Trophoblast cell (in vitro differentiated cells and primary cell): ENCODE measurements at regions not wholly inside any gene's neighbourhood (a gene's known extent, or its start where the extent isn't known, plus 50 kb on each side); places are given as distances from the start of the nearest gene placed in this dataset.
A peak's percentile ranks its signal among the peaks of the same experiment; 100 is the strongest.

ENCODE experiments used
- DNase-seq, 2 donors: peaks; one replicate each; pipeline ENCODE4 v3.0.0-alpha.2; 2016
- H2AFZ ChIP-seq: 2 replicates; pipeline ENCODE4 v1.6.1; 2013; ENCODE audit warnings: low read length, moderate library complexity, mild to moderate bottlenecking; ENCODE audit not compliant: insufficient read depth, poor library complexity
- H2AK5ac ChIP-seq: 2 replicates; pipeline ENCODE4 v1.6.1; 2013; ENCODE audit warnings: mild to moderate bottlenecking, low read length
- H2BK120ac ChIP-seq: 2 replicates; pipeline ENCODE4 v1.6.1; 2013; ENCODE audit warnings: low read length, mild to moderate bottlenecking, moderate library complexity; ENCODE audit not compliant: insufficient read depth, poor library complexity
- H2BK12ac ChIP-seq: 2 replicates; pipeline ENCODE4 v1.6.1; 2013; ENCODE audit warnings: mild to moderate bottlenecking, low read length, moderate library complexity
- H2BK5ac ChIP-seq: 2 replicates; pipeline ENCODE4 v1.6.1; 2013; ENCODE audit warnings: low read length, low read depth, moderate library complexity, mild to moderate bottlenecking; ENCODE audit not compliant: poor library complexity
- H3K14ac ChIP-seq: 2 replicates; pipeline ENCODE4 v1.6.1; 2013; ENCODE audit warnings: mild to moderate bottlenecking, low read length
- H3K18ac ChIP-seq: 2 replicates; pipeline ENCODE4 v1.6.1; 2013; ENCODE audit warnings: mild to moderate bottlenecking, low read length
- H3K23ac ChIP-seq: 2 replicates; pipeline ENCODE4 v1.6.1; 2013; ENCODE audit warnings: low read length
- H3K27ac ChIP-seq: 2 replicates; pipeline ENCODE4 v1.5.1; 2013; ENCODE audit warnings: low read depth, mild to moderate bottlenecking, inconsistent platforms, low read length, moderate library complexity
- H3K27me3 ChIP-seq: 2 replicates; pipeline ENCODE4 v1.6.1; 2013; ENCODE audit warnings: inconsistent platforms, mild to moderate bottlenecking, low read length, moderate library complexity; ENCODE audit not compliant: insufficient read depth
- H3K36me3 ChIP-seq, 2 experiments: 1 replicate in 1 of 2; 2 replicates in 1 of 2; pipeline ENCODE4 v1.6.1; 2013; ENCODE audit warnings: low read length in 2 of 2, mild to moderate bottlenecking in 2 of 2, moderate library complexity in 1 of 2; ENCODE audit not compliant: insufficient read depth in 2 of 2, control insufficient read depth in 1 of 2
- H3K4ac ChIP-seq: 2 replicates; pipeline ENCODE4 v1.6.1; 2013; ENCODE audit warnings: low read depth, mild to moderate bottlenecking, low read length, moderate library complexity
- H3K4me1 ChIP-seq, 2 experiments: 1 replicate in 1 of 2; 2 replicates in 1 of 2; pipeline ENCODE4 v1.6.1; 2013; ENCODE audit warnings: low read length in 2 of 2, mild to moderate bottlenecking in 2 of 2, moderate library complexity in 1 of 2; ENCODE audit not compliant: insufficient read depth in 2 of 2, control insufficient read depth in 1 of 2
- H3K4me2 ChIP-seq: 2 replicates; pipeline ENCODE4 v1.6.1; 2013; ENCODE audit warnings: inconsistent platforms, mild to moderate bottlenecking, low read length, moderate library complexity
- H3K4me3 ChIP-seq: 2 replicates; pipeline ENCODE4 v1.5.1; 2013; ENCODE audit warnings: mild to moderate bottlenecking, low read depth, low read length, inconsistent platforms
- H3K79me1 ChIP-seq: one replicate; pipeline ENCODE4 v1.6.1; 2013; ENCODE audit warnings: low read length
- H3K79me2 ChIP-seq: 2 replicates; pipeline ENCODE4 v1.6.1; 2013; ENCODE audit warnings: low read length, mild to moderate bottlenecking; ENCODE audit not compliant: control insufficient read depth, insufficient read depth, poor library complexity
- H3K9ac ChIP-seq: 2 replicates; pipeline ENCODE4 v1.6.1; 2013; ENCODE audit warnings: mild to moderate bottlenecking, low read length
- H3K9me3 ChIP-seq: 2 replicates; pipeline ENCODE4 v1.6.1; 2013; ENCODE audit warnings: low read depth, mild to moderate bottlenecking, control low read depth, inconsistent platforms, low read length; ENCODE audit not compliant: insufficient read depth
- H4K12ac ChIP-seq: 2 replicates; pipeline ENCODE4 v1.6.1; 2013; ENCODE audit warnings: low read depth, mild to moderate bottlenecking, low read length, moderate library complexity
- H4K8ac ChIP-seq: 2 replicates; pipeline ENCODE4 v1.6.1; 2013; ENCODE audit warnings: low read depth, mild to moderate bottlenecking, low read length, moderate library complexity
- H4K91ac ChIP-seq: one replicate; pipeline ENCODE4 v1.6.1; 2013; ENCODE audit warnings: low read depth, mild to moderate bottlenecking, low read length, moderate library complexity
- WGBS: extraction: QIAGEN DNeasy Blood & Tissue Kit; methylation state at CpG from one replicate; pipeline ENCODE4 v1.1.7; 2013; ENCODE audit warnings: missing lambda C conversion rate; ENCODE audit not compliant: insufficient read length, insufficient coverage; ENCODE audit errors: extremely low coverage; 5-methylcytosine and 5-hydroxymethylcytosine counted together

- no peak overlapping the region for H3K14ac ChIP-seq
- H3K9me3 ChIP-seq, result no peaks in the 10 kb centered on the region
- no peaks in the 10 kb centered on the region for H3K4me1 ChIP-seq
- H3K4me2 ChIP-seq, result no peak overlapping the region
- no CpG with 5 or more reads among the region's 1 CpG for WGBS
- no peak overlapping the region for H4K91ac ChIP-seq
- H2AFZ ChIP-seq, result no peak overlapping the region
- H3K23ac ChIP-seq, result no peak overlapping the region
- no peak overlapping the region for H3K27ac ChIP-seq
- H3K4ac ChIP-seq, result no peak overlapping the region
- no peak overlapping the region for H3K9ac ChIP-seq
- no peak overlapping the region for H3K4me3 ChIP-seq
- H4K12ac ChIP-seq, result no peak overlapping the region
- no peak overlapping the region for H2AK5ac ChIP-seq
- no peaks in the 10 kb centered on the region for H3K27me3 ChIP-seq
- H3K79me1 ChIP-seq, result no peaks in the 10 kb centered on the region
- no peak overlapping the region for H2BK120ac ChIP-seq
- DNase-seq, result peak in 1 of 2 donors; percentile 69
- H3K36me3 ChIP-seq, result no peaks in the 10 kb centered on the region
- no peaks in the 10 kb centered on the region for H3K79me2 ChIP-seq
- no peak overlapping the region for H2BK5ac ChIP-seq
- no peak overlapping the region for H4K8ac ChIP-seq
- no peak overlapping the region for H2BK12ac ChIP-seq
- no peak overlapping the region for H3K18ac ChIP-seq
These were observed 168.8 kb upstream of the FAM47A start for GRCh38 chrX:34300871-34301270.

- no peak overlapping the region for H3K23ac ChIP-seq
- H3K36me3 ChIP-seq, result no peaks in the 10 kb centered on the region
- no peak overlapping the region for H4K8ac ChIP-seq
- no peak for DNase-seq
- no peak overlapping the region for H4K12ac ChIP-seq
- no peak overlapping the region for H3K4me3 ChIP-seq
- H2BK120ac ChIP-seq, result no peak overlapping the region
- H3K27ac ChIP-seq, result no peak overlapping the region
- no peaks in the 10 kb centered on the region for H3K4me1 ChIP-seq
- no peak overlapping the region for H3K4ac ChIP-seq
- H3K27me3 ChIP-seq, result no peaks in the 10 kb centered on the region
- no peaks in the 10 kb centered on the region for H3K79me2 ChIP-seq
- H3K79me1 ChIP-seq, result no peaks in the 10 kb centered on the region
- no CpG with 5 or more reads among the region's 2 CpGs for WGBS
- peaks cover 7% of the 10 kb centered on the region for H3K9me3 ChIP-seq
- H3K9ac ChIP-seq, result no peak overlapping the region
- H2BK12ac ChIP-seq, result no peak overlapping the region
- no peak overlapping the region for H3K18ac ChIP-seq
- no peak overlapping the region for H3K14ac ChIP-seq
- no peak overlapping the region for H3K4me2 ChIP-seq
- no peak overlapping the region for H2AK5ac ChIP-seq
- no peak overlapping the region for H2AFZ ChIP-seq
- no peak overlapping the region for H2BK5ac ChIP-seq
- no peak overlapping the region for H4K91ac ChIP-seq
These were observed 167.4 kb upstream of the FAM47A start for GRCh38 chrX:34299451-34299967.

- H3K18ac ChIP-seq, result no peak overlapping the region
- no peaks in the 10 kb centered on the region for H3K79me1 ChIP-seq
- H3K4ac ChIP-seq, result no peak overlapping the region
- no peak overlapping the region for H3K23ac ChIP-seq
- H3K4me2 ChIP-seq, result no peak overlapping the region
- peaks cover 7% of the 10 kb centered on the region for H3K9me3 ChIP-seq
- no peak overlapping the region for H2BK120ac ChIP-seq
- no peaks in the 10 kb centered on the region for H3K36me3 ChIP-seq
- H3K79me2 ChIP-seq, result no peaks in the 10 kb centered on the region
- H3K9ac ChIP-seq, result no peak overlapping the region
- no peak overlapping the region for H4K91ac ChIP-seq
- H4K8ac ChIP-seq, result no peak overlapping the region
- H3K27me3 ChIP-seq, result no peaks in the 10 kb centered on the region
- H2AFZ ChIP-seq, result no peak overlapping the region
- H3K4me3 ChIP-seq, result no peak overlapping the region
- H2BK5ac ChIP-seq, result no peak overlapping the region
- no peak overlapping the region for H2BK12ac ChIP-seq
- no CpG with 5 or more reads among the region's 6 CpGs for WGBS
- no peaks in the 10 kb centered on the region for H3K4me1 ChIP-seq
- H3K14ac ChIP-seq, result no peak overlapping the region
- no peak for DNase-seq
- no peak overlapping the region for H4K12ac ChIP-seq
- no peak overlapping the region for H3K27ac ChIP-seq
- no peak overlapping the region for H2AK5ac ChIP-seq
These were observed 162.6 kb upstream of the FAM47A start for GRCh38 chrX:34294665-34295064.

- no peak overlapping the region for H2AFZ ChIP-seq
- no peaks in the 10 kb centered on the region for H3K27me3 ChIP-seq
- no CpG with 5 or more reads among the region's 2 CpGs for WGBS
- DNase-seq, result no peak
- H3K4ac ChIP-seq, result no peak overlapping the region
- no peak overlapping the region for H2AK5ac ChIP-seq
- H3K9me3 ChIP-seq, result no peaks in the 10 kb centered on the region
- no peak overlapping the region for H2BK12ac ChIP-seq
- no peak overlapping the region for H3K9ac ChIP-seq
- no peaks in the 10 kb centered on the region for H3K36me3 ChIP-seq
- H3K4me1 ChIP-seq, result no peaks in the 10 kb centered on the region
- no peak overlapping the region for H2BK5ac ChIP-seq
- no peaks in the 10 kb centered on the region for H3K79me1 ChIP-seq
- no peak overlapping the region for H3K4me3 ChIP-seq
- H3K4me2 ChIP-seq, result no peak overlapping the region
- H4K91ac ChIP-seq, result no peak overlapping the region
- no peak overlapping the region for H3K27ac ChIP-seq
- no peaks in the 10 kb centered on the region for H3K79me2 ChIP-seq
- H3K18ac ChIP-seq, result no peak overlapping the region
- H2BK120ac ChIP-seq, result no peak overlapping the region
- H3K14ac ChIP-seq, result no peak overlapping the region
- H4K12ac ChIP-seq, result no peak overlapping the region
- H4K8ac ChIP-seq, result no peak overlapping the region
- H3K23ac ChIP-seq, result no peak overlapping the region
These were observed 156.7 kb upstream of the FAM47A start for GRCh38 chrX:34288782-34289181.
